IMR-90 (cell line): ENCODE measurements at regions not wholly inside any gene's neighbourhood (a gene's known extent, or its start where the extent isn't known, plus 50 kb on each side); places are given as distances from the start of the nearest gene placed in this dataset.

Experiments
- CHD1 ChIP-seq: IDR thresholded peaks from 2 replicates; pipeline ENCODE4 v1.6.1; 2012; ENCODE audit warnings: low read depth, low read length, improper control_type of control experiment
- MAFK ChIP-seq: IDR thresholded peaks from 2 replicates; pipeline ENCODE4 v1.6.1; 2012; ENCODE audit warnings: low read depth, low read length, improper control_type of control experiment
- POLR2A ChIP-seq: IDR thresholded peaks from 2 replicates; pipeline ENCODE4 v1.6.1; 2012; ENCODE audit warnings: mild to moderate bottlenecking, low read depth, low read length
- SMC3 ChIP-seq: fragments of 150-350 bp; IDR thresholded peaks from 2 replicates; pipeline ENCODE4 v1.6.1; 2016; ENCODE audit warnings: low read depth, mild to moderate bottlenecking, antibody characterized with exemption, low read length, moderate library complexity
- TF ChIP-seq, protein P1 (sequence below): conservative IDR thresholded peaks from 2 replicates; pipeline ENCODE4 v1.5.1; 2012; ENCODE audit warnings: mild to moderate bottlenecking, low read depth, low read length, improper control_type of control experiment
- TF ChIP-seq, protein P2 (sequence below): fragments of 150-350 bp; IDR thresholded peaks from 2 replicates; pipeline ENCODE4 v1.6.1; 2017; ENCODE audit warnings: mild to moderate bottlenecking, antibody characterized with exemption, low read length, low read depth

DNA sequence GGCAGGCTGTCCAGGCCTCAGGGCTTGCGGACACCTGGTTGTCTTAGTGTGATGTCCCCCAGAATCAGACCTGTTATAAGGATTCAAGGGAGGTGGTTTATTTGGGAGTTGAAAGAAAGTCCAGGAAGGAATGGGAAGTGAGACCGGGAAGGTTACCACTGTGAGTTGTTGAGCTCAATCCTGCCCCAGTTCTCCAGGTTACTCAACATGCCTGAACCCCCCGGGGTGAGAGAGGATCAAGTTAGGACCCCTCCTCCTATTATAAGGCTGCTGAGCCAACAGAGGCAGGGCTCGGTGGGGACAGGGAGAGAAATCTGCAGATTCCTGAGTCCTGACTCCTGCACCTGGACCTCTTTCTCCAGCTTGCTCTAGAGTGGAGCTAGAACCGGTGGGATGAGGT, 86.4 kb downstream of the MRM1 start:
- TF ChIP-seq, protein P1, sequence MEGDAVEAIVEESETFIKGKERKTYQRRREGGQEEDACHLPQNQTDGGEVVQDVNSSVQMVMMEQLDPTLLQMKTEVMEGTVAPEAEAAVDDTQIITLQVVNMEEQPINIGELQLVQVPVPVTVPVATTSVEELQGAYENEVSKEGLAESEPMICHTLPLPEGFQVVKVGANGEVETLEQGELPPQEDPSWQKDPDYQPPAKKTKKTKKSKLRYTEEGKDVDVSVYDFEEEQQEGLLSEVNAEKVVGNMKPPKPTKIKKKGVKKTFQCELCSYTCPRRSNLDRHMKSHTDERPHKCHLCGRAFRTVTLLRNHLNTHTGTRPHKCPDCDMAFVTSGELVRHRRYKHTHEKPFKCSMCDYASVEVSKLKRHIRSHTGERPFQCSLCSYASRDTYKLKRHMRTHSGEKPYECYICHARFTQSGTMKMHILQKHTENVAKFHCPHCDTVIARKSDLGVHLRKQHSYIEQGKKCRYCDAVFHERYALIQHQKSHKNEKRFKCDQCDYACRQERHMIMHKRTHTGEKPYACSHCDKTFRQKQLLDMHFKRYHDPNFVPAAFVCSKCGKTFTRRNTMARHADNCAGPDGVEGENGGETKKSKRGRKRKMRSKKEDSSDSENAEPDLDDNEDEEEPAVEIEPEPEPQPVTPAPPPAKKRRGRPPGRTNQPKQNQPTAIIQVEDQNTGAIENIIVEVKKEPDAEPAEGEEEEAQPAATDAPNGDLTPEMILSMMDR = no peak
- TF ChIP-seq POLR2A (no peak), CHD1 (no peak), SMC3 (no peak), MAFK (no peak)
- TF ChIP-seq, protein P2, sequence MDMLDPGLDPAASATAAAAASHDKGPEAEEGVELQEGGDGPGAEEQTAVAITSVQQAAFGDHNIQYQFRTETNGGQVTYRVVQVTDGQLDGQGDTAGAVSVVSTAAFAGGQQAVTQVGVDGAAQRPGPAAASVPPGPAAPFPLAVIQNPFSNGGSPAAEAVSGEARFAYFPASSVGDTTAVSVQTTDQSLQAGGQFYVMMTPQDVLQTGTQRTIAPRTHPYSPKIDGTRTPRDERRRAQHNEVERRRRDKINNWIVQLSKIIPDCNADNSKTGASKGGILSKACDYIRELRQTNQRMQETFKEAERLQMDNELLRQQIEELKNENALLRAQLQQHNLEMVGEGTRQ = no peak
